GM12874 (cell line): ENCODE measurements at regions not wholly inside any gene's neighbourhood (a gene's known extent, or its start where the extent isn't known, plus 50 kb on each side); places are given as distances from the start of the nearest gene placed in this dataset.

Experiments used
- CTCF ChIP-seq: IDR thresholded peaks from 2 replicates; pipeline ENCODE4 v1.5.1; 2011; ENCODE audit warnings: low read depth, mild to moderate bottlenecking, control low read depth, low read length, moderate library complexity; ENCODE audit not compliant: insufficient read depth

- TF ChIP-seq CTCF, result no peak
Observed at GRCh38 chr6:166005401-166005943, 162.2 kb downstream of the TBXT start.

- TF ChIP-seq CTCF, result no peak
Observed at GRCh38 chr6:166004876-166005275, 162.8 kb downstream of the TBXT start.

- TF ChIP-seq CTCF, result no peak
Observed at GRCh38 chr6:166004471-166004870, 163.2 kb downstream of the TBXT start.

DNA sequence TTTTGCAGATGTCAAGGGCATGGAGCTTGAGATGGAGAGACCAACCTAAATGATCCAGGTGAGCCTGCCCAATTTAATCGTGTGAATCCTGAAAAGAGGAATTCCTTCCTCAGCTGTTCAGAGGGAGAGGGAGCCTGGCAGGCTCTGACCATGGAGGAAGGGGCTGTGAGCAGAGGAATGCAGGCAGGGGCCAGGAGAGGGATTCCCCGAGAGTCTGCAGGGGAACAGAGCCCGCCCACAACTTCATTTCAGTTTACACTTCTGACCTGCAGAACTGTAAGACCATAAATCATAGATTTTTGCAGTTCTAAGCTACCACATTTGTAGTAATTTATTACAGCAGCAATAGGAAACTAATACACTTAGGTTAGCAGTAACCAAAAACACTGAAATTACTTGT lies 164.1 kb downstream of the TBXT start:
- TF ChIP-seq CTCF, result no peak

DNA sequence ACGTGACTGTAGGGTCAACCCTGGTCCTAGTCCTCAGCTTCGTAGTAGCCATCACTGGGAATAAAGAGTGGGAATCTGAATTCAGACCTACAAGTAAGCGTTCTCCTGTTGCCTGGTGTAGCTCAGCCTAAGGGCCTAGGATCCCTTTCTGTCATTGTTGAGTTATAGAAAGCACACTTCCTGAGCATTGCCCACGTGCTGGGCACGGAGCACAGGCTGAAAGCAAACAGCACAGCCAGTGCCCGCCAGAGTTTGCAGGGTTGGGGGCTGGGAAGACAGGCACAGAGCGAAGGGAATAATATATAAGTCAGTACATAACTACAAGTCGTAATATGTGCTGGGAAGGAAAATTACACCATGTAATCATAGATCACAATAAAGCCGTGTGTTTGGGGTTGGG lies 166.3 kb downstream of the TBXT start:
- no peak for TF ChIP-seq CTCF

GRCh38 chr6:165999279-165999678 lies 168.4 kb downstream of the TBXT start:
- TF ChIP-seq CTCF, result no peak

- TF ChIP-seq CTCF, result no peak
Observed at GRCh38 chr6:165998072-165998471, 169.6 kb downstream of the TBXT start.

GRCh38 chr6:165991341-165991740 lies 176.3 kb downstream of the TBXT start:
- TF ChIP-seq CTCF, result no peak
